ENCODE measurements at regions not wholly inside any gene's neighbourhood (a gene's known extent, or its start where the extent isn't known, plus 50 kb on each side); places are given as distances from the start of the nearest gene placed in this dataset.

GRCh38 chr15:46567968-46568367 is 933.1 kb downstream of the SQOR start:
- DNase-seq = no peak

GRCh38 chr15:46569781-46570180 is 935.0 kb downstream of the SQOR start:
- DNase-seq = no peak

GRCh38 chr15:46576646-46577395 is 942.0 kb downstream of the SQOR start:
- no peak for DNase-seq

- DNase-seq = no peak
Observed at GRCh38 chr15:46577767-46578166, 942.9 kb downstream of the SQOR start.

GRCh38 chr15:46580487-46580886 is 945.7 kb downstream of the SQOR start:
- DNase-seq = no peak

- no peak for DNase-seq
Observed at GRCh38 chr15:46580924-46581323, 946.1 kb downstream of the SQOR start.

- no peak for DNase-seq
Observed at GRCh38 chr15:46589088-46589487, 954.3 kb downstream of the SQOR start.

- DNase-seq = no peak
Observed at GRCh38 chr15:46591462-46591861, 956.6 kb downstream of the SQOR start.

- no peak for DNase-seq
Observed at GRCh38 chr15:46595016-46595415, 960.2 kb downstream of the SQOR start.

GRCh38 chr15:46607077-46607476 is 972.2 kb downstream of the SQOR start:
- no peak for DNase-seq

- DNase-seq = no peak
Observed at GRCh38 chr15:46616033-46616432, 981.2 kb downstream of the SQOR start.

- DNase-seq = no peak
Observed at GRCh38 chr15:46617507-46617906, 982.7 kb downstream of the SQOR start.

GRCh38 chr15:46618984-46619383 is 984.2 kb downstream of the SQOR start:
- DNase-seq = no peak

GRCh38 chr15:46620392-46621013 is 985.7 kb downstream of the SQOR start:
- no peak for DNase-seq

- DNase-seq = no peak
Observed at GRCh38 chr15:46622851-46623250, 988.0 kb downstream of the SQOR start.

- DNase-seq = no peak
Observed at GRCh38 chr15:46636206-46636605, 1001.4 kb downstream of the SQOR start.

- DNase-seq = no peak
Observed at GRCh38 chr15:46644501-46645481, 1010.0 kb downstream of the SQOR start.

GRCh38 chr15:46646490-46646889 is 1011.7 kb downstream of the SQOR start:
- DNase-seq = no peak

GRCh38 chr15:46647046-46647445 is 1012.2 kb downstream of the SQOR start:
- DNase-seq = no peak

GRCh38 chr15:46652266-46652665 is 1017.4 kb downstream of the SQOR start:
- no peak for DNase-seq

GRCh38 chr15:46654993-46655392 is 1020.2 kb downstream of the SQOR start:
- DNase-seq = no peak

GRCh38 chr15:46660096-46660842 is 1025.4 kb downstream of the SQOR start:
- no peak for DNase-seq

GRCh38 chr15:46670258-46670657 is 1035.4 kb downstream of the SQOR start:
- no peak for DNase-seq

All from activated gamma-delta T cell (primary cell).